Trophoblast cell (in vitro differentiated cells and primary cell): ENCODE measurements at regions not wholly inside any gene's neighbourhood (a gene's known extent, or its start where the extent isn't known, plus 50 kb on each side); places are given as distances from the start of the nearest gene placed in this dataset.
A peak's percentile ranks its signal among the peaks of the same experiment; 100 is the strongest.
"Not testable (repeated sequence)": the region's sequence is repeated elsewhere in the genome, so short reads cannot be mapped to it uniquely, and the experiment has no call there.

Source experiments
- DNase-seq, 2 donors: peaks; one replicate each; pipeline ENCODE4 v3.0.0-alpha.2; 2016
- H2AFZ ChIP-seq: 2 replicates; pipeline ENCODE4 v1.6.1; 2013; ENCODE audit warnings: low read length, moderate library complexity, mild to moderate bottlenecking; ENCODE audit not compliant: insufficient read depth, poor library complexity
- H2AK5ac ChIP-seq: 2 replicates; pipeline ENCODE4 v1.6.1; 2013; ENCODE audit warnings: mild to moderate bottlenecking, low read length
- H2BK120ac ChIP-seq: 2 replicates; pipeline ENCODE4 v1.6.1; 2013; ENCODE audit warnings: low read length, mild to moderate bottlenecking, moderate library complexity; ENCODE audit not compliant: insufficient read depth, poor library complexity
- H2BK12ac ChIP-seq: 2 replicates; pipeline ENCODE4 v1.6.1; 2013; ENCODE audit warnings: mild to moderate bottlenecking, low read length, moderate library complexity
- H2BK5ac ChIP-seq: 2 replicates; pipeline ENCODE4 v1.6.1; 2013; ENCODE audit warnings: low read length, low read depth, moderate library complexity, mild to moderate bottlenecking; ENCODE audit not compliant: poor library complexity
- H3K14ac ChIP-seq: 2 replicates; pipeline ENCODE4 v1.6.1; 2013; ENCODE audit warnings: mild to moderate bottlenecking, low read length
- H3K18ac ChIP-seq: 2 replicates; pipeline ENCODE4 v1.6.1; 2013; ENCODE audit warnings: mild to moderate bottlenecking, low read length
- H3K23ac ChIP-seq: 2 replicates; pipeline ENCODE4 v1.6.1; 2013; ENCODE audit warnings: low read length
- H3K27ac ChIP-seq: 2 replicates; pipeline ENCODE4 v1.5.1; 2013; ENCODE audit warnings: low read depth, mild to moderate bottlenecking, inconsistent platforms, low read length, moderate library complexity
- H3K27me3 ChIP-seq: 2 replicates; pipeline ENCODE4 v1.6.1; 2013; ENCODE audit warnings: inconsistent platforms, mild to moderate bottlenecking, low read length, moderate library complexity; ENCODE audit not compliant: insufficient read depth
- H3K36me3 ChIP-seq, 2 experiments: 1 replicate in 1 of 2; 2 replicates in 1 of 2; pipeline ENCODE4 v1.6.1; 2013; ENCODE audit warnings: low read length in 2 of 2, mild to moderate bottlenecking in 2 of 2, moderate library complexity in 1 of 2; ENCODE audit not compliant: insufficient read depth in 2 of 2, control insufficient read depth in 1 of 2
- H3K4ac ChIP-seq: 2 replicates; pipeline ENCODE4 v1.6.1; 2013; ENCODE audit warnings: low read depth, mild to moderate bottlenecking, low read length, moderate library complexity
- H3K4me1 ChIP-seq, 2 experiments: 1 replicate in 1 of 2; 2 replicates in 1 of 2; pipeline ENCODE4 v1.6.1; 2013; ENCODE audit warnings: low read length in 2 of 2, mild to moderate bottlenecking in 2 of 2, moderate library complexity in 1 of 2; ENCODE audit not compliant: insufficient read depth in 2 of 2, control insufficient read depth in 1 of 2
- H3K4me2 ChIP-seq: 2 replicates; pipeline ENCODE4 v1.6.1; 2013; ENCODE audit warnings: inconsistent platforms, mild to moderate bottlenecking, low read length, moderate library complexity
- H3K4me3 ChIP-seq: 2 replicates; pipeline ENCODE4 v1.5.1; 2013; ENCODE audit warnings: mild to moderate bottlenecking, low read depth, low read length, inconsistent platforms
- H3K79me1 ChIP-seq: one replicate; pipeline ENCODE4 v1.6.1; 2013; ENCODE audit warnings: low read length
- H3K79me2 ChIP-seq: 2 replicates; pipeline ENCODE4 v1.6.1; 2013; ENCODE audit warnings: low read length, mild to moderate bottlenecking; ENCODE audit not compliant: control insufficient read depth, insufficient read depth, poor library complexity
- H3K9ac ChIP-seq: 2 replicates; pipeline ENCODE4 v1.6.1; 2013; ENCODE audit warnings: mild to moderate bottlenecking, low read length
- H3K9me3 ChIP-seq: 2 replicates; pipeline ENCODE4 v1.6.1; 2013; ENCODE audit warnings: low read depth, mild to moderate bottlenecking, control low read depth, inconsistent platforms, low read length; ENCODE audit not compliant: insufficient read depth
- H4K12ac ChIP-seq: 2 replicates; pipeline ENCODE4 v1.6.1; 2013; ENCODE audit warnings: low read depth, mild to moderate bottlenecking, low read length, moderate library complexity
- H4K8ac ChIP-seq: 2 replicates; pipeline ENCODE4 v1.6.1; 2013; ENCODE audit warnings: low read depth, mild to moderate bottlenecking, low read length, moderate library complexity
- H4K91ac ChIP-seq: one replicate; pipeline ENCODE4 v1.6.1; 2013; ENCODE audit warnings: low read depth, mild to moderate bottlenecking, low read length, moderate library complexity
- WGBS: extraction: QIAGEN DNeasy Blood & Tissue Kit; methylation state at CpG from one replicate; pipeline ENCODE4 v1.1.7; 2013; ENCODE audit warnings: missing lambda C conversion rate; ENCODE audit not compliant: insufficient read length, insufficient coverage; ENCODE audit errors: extremely low coverage; 5-methylcytosine and 5-hydroxymethylcytosine counted together

DNA sequence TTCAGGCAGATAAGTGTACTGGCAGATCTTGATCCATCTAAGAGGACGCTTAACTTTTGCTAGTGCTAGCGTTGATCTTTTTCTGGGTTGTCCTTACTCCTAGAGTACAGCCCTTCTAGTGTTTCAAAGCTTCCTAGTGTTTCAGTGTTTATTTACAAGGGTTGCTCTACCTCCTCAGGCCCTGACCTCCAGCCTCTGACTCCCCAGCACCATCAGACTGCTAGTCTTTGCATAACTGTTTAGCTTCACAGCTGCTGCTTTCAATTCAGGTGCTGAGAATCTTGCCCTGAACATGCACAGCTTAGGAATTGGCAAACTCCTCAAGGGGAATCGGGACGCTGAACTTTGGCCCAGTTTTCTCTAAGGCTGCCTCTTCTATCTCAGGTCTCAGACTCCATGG is 124.3 kb downstream of the RRM1 start:
- not testable (repeated sequence) for H3K27me3 ChIP-seq, H2AK5ac ChIP-seq, H2BK12ac ChIP-seq, H2AFZ ChIP-seq, H3K27ac ChIP-seq, H3K4me1 ChIP-seq, H2BK120ac ChIP-seq, H4K8ac ChIP-seq, H3K14ac ChIP-seq, H2BK5ac ChIP-seq, H3K9ac ChIP-seq, H3K4ac ChIP-seq, H3K4me3 ChIP-seq, H3K9me3 ChIP-seq, H3K23ac ChIP-seq, H3K36me3 ChIP-seq, H3K79me2 ChIP-seq, H4K91ac ChIP-seq, H3K79me1 ChIP-seq, H4K12ac ChIP-seq, H3K4me2 ChIP-seq, H3K18ac ChIP-seq
- WGBS = no CpG with 5 or more reads among the region's 4 CpGs
- peak; percentile 15 to 36 for DNase-seq

DNA sequence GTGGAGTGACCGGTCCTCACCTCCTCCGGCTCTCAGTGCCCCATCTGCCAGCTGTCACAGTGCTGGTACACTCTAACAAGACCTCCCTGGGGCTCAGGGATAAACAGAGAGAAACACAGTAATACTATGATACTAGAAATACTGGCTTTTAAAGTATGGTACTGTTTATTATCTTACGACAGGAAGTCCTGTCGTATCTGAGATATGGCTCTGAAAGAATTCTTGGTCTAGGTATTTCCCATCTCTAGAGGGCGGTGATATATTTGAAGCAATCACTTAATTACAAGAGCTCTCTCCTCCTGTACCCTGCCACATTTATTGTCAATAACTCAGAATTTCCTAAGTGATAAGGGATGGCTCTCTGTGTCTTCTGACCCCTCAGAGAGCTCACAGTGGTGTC is 119.1 kb downstream of the RRM1 start:
- Histone ChIP-seq H3K4ac (no peak overlapping the region), H2BK12ac (no peak overlapping the region), H3K14ac (no peak overlapping the region), H3K23ac (no peak overlapping the region), H3K79me2 (no peaks in the 10 kb centered on the region), H2AK5ac (no peak overlapping the region), H3K79me1 (no peaks in the 10 kb centered on the region), H3K18ac (no peak overlapping the region), H3K9me3 (no peaks in the 10 kb centered on the region), H3K4me3 (no peak overlapping the region), H3K4me2 (no peak overlapping the region), H2AFZ (no peak overlapping the region), H4K12ac (no peak overlapping the region), H3K4me1 (peaks cover 0 to 2% of the 10 kb centered on the region in 2 experiments), H2BK120ac (no peak overlapping the region), H3K9ac (no peak overlapping the region), H2BK5ac (no peak overlapping the region), H4K8ac (no peak overlapping the region), H4K91ac (no peak overlapping the region), H3K36me3 (no peaks in the 10 kb centered on the region), H3K27me3 (no peaks in the 10 kb centered on the region), H3K27ac (no peak overlapping the region)
- no CpG with 5 or more reads among the region's 5 CpGs for WGBS
- peak in 1 of 2 donors; percentile 33 for DNase-seq

DNA sequence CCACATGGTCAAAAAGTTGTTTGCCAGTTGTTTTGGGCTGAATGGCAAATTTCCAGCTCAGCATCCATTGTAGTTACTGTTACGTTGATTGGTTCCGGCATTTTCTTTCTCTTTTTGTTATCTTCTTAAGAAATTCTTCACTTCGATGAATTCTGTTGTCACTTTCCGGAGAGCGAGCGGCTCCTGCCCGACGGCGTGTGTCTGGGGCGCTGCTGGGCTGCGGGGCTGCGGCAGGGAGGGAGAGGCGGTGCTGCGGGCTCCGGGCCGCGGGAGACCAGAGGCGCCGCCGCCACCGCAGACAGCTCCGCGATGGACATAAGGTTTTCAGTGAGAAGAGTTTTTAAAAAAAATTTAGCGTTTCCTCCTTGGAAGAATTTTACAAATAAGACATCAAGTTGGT is 117.4 kb downstream of the RRM1 start:
- H2AFZ ChIP-seq = no peak overlapping the region
- no peak overlapping the region for H2AK5ac ChIP-seq
- no peak overlapping the region for H4K91ac ChIP-seq
- no peak overlapping the region for H3K27ac ChIP-seq
- no peaks in the 10 kb centered on the region for H3K27me3 ChIP-seq
- H3K4me3 ChIP-seq = no peak overlapping the region
- peak overlapping the region; percentile 48 for H3K4me2 ChIP-seq
- H3K14ac ChIP-seq = no peak overlapping the region
- WGBS = no CpG with 5 or more reads among the region's 24 CpGs
- no peak overlapping the region for H3K23ac ChIP-seq
- DNase-seq = peak in 1 of 2 donors; percentile 5
- no peak overlapping the region for H2BK120ac ChIP-seq
- H3K9ac ChIP-seq = no peak overlapping the region
- H3K79me2 ChIP-seq = no peaks in the 10 kb centered on the region
- H3K4ac ChIP-seq = no peak overlapping the region
- H3K79me1 ChIP-seq = no peaks in the 10 kb centered on the region
- H2BK5ac ChIP-seq = no peak overlapping the region
- H3K9me3 ChIP-seq = no peaks in the 10 kb centered on the region
- H3K4me1 ChIP-seq = peaks cover 0 to 2% of the 10 kb centered on the region in 2 experiments
- no peaks in the 10 kb centered on the region for H3K36me3 ChIP-seq
- no peak overlapping the region for H3K18ac ChIP-seq
- no peak overlapping the region for H4K8ac ChIP-seq
- no peak overlapping the region for H2BK12ac ChIP-seq
- no peak overlapping the region for H4K12ac ChIP-seq

DNA sequence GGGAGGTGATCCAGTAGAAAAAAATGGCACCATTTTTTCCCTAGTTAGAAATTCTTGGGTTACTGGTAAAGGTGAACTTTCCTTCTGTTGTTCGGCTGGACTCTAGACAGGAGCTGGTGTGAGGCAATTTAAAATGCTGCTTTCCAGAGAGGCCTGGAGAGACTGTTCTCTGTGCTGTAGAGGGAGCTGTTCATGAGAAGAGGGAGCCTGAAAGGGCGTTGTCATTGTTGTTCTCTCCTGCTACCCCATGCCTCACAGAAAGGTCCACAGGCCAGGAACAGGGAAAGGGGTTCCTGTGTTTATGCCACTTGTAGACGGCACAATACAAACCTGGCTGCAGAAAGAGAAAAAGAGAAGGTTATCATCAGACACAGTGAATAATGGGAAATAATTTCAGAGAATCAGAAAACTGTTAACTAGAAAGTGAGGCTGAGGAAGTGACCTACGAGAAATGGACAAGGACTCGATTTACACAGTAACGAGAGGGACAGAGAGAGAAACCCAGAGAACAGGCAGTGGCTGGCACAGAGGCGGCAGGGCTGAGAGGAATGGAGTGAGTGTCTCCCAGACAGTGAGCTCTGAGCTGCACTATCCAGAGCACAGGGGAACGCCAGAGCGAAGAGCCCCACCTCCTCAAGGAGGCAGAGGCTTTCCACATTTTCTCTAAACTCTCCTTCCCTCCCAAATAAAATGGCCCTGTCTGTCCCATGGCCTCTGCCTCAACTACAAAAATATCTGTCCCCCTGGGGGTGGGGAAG is 109.2 kb downstream of the RRM1 start:
- Histone ChIP-seq H2BK5ac (no peak overlapping the region), H3K79me2 (no peaks in the 10 kb centered on the region), H3K27me3 (no peaks in the 10 kb centered on the region), H4K91ac (no peak overlapping the region), H4K8ac (no peak overlapping the region), H3K79me1 (no peaks in the 10 kb centered on the region), H3K9ac (no peak overlapping the region), H2AFZ (no peak overlapping the region), H3K14ac (no peak overlapping the region), H4K12ac (no peak overlapping the region), H3K36me3 (no peaks in the 10 kb centered on the region), H3K27ac (no peak overlapping the region), H2BK120ac (no peak overlapping the region), H3K4me1 (no peaks in the 10 kb centered on the region), H3K23ac (no peak overlapping the region), H2AK5ac (no peak overlapping the region), H3K4me3 (no peak overlapping the region), H3K4ac (no peak overlapping the region), H2BK12ac (no peak overlapping the region), H3K4me2 (no peak overlapping the region), H3K9me3 (no peaks in the 10 kb centered on the region), H3K18ac (no peak overlapping the region)
- WGBS = no CpG with 5 or more reads among the region's 9 CpGs
- DNase-seq = no peak
